Dedifferentiated amniotic fluid mesenchymal stem cell (primary cell): ENCODE measurements at regions not wholly inside any gene's neighbourhood (a gene's known extent, or its start where the extent isn't known, plus 50 kb on each side); places are given as distances from the start of the nearest gene placed in this dataset.

Experiments used
- DNase-seq: peaks from one replicate; pipeline ENCODE4 v3.0.0-alpha.2; 2016; ENCODE audit errors: extremely low spot score

- DNase-seq, result no peak
Observed at GRCh38 chr4:61094854-61095598, 105.1 kb upstream of the ADGRL3 start.

- no peak for DNase-seq
Observed at GRCh38 chr4:61128682-61129081, 71.4 kb upstream of the ADGRL3 start.

DNA sequence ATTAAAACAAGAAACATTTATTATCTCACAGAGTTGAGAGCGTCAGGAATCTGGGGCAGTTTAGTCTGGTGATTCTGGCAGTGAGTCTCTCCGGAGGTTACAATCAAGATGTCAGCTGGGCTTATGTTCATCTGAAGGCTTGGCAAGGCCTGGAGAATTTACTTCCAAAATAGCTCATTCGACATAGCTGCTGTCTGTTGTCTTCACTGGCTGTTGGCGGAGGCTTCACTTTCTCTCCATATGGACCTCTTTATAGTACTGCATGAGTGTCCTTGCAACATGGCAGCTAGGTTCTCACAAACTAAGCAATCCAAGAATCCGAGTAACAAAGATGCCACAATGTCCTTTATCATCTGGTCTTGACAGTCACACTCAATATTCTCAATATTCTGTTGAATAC, 70.2 kb upstream of the ADGRL3 start:
- no peak for DNase-seq

- DNase-seq, result no peak
Observed at GRCh38 chr4:61143461-61143860, 56.7 kb upstream of the ADGRL3 start.

DNA sequence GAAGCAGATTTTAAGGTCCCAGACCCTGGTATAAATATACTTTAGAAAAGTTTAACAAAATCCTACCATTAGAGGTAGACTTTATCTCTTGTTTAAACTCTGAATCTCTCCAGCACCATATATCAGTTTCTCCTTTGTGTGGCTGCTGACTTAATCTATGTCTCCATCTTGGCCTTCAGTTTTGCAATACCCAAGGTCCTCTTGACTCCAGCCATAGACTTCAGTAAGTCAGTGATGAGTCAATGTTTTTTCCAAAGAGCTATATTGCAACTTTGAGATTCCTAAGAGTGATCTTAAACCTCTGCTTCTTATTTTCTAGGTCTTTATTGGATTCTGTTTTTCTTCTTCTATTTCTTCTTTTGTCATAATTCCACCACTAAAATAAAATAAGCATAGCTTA, 50.8 kb upstream of the ADGRL3 start:
- no peak for DNase-seq
